Activated naive CD8-positive, alpha-beta T cell treated with anti-CD3 and anti-CD28 coated beads, Interleukin-2, amount 10 ng/mL, durations not matched to agents 7 days and 5 days (primary cell): ENCODE measurements at regions not wholly inside any gene's neighbourhood (a gene's known extent, or its start where the extent isn't known, plus 50 kb on each side); places are given as distances from the start of the nearest gene placed in this dataset.

Source experiments
- ATAC-seq: fragments of 150-1000 bp; cut with Tn5 transposase; one replicate; pipeline ENCODE4 v1.10.0; 2021; ENCODE audit warnings: low read depth, moderate library complexity
- POLR2A ChIA-PET: fragments of 350-600 bp; sonication (Branson Sonifier 250); formaldehyde crosslinking; loops from one replicate; lab custom pipeline; 2021; ENCODE audit warnings: antibody characterized with exemption; lab: Charles Lee
- DNase-seq: peaks from one replicate; pipeline ENCODE4 v3.0.0; 2021
- H3K27ac Mint-ChIP-seq: one replicate; pipeline ENCODE4 v1.8.0; 2022; ENCODE audit warnings: mild to moderate bottlenecking, mixed read lengths
- H3K27me3 Mint-ChIP-seq: one replicate; pipeline ENCODE4 v1.8.0; 2022; ENCODE audit warnings: mild to moderate bottlenecking, moderate library complexity, mixed read lengths
- H3K36me3 Mint-ChIP-seq: one replicate; pipeline ENCODE4 v1.8.0; 2021; ENCODE audit warnings: mild to moderate bottlenecking, mixed read lengths
- H3K4me1 Mint-ChIP-seq: one replicate; pipeline ENCODE4 v1.8.0; 2021; ENCODE audit warnings: mixed read lengths
- H3K4me3 Mint-ChIP-seq: one replicate; pipeline ENCODE4 v1.8.0; 2022; ENCODE audit warnings: mild to moderate bottlenecking, moderate library complexity, mixed read lengths
- H3K9me3 Mint-ChIP-seq: one replicate; pipeline ENCODE4 v1.8.0; 2021; ENCODE audit warnings: mixed read lengths

DNA sequence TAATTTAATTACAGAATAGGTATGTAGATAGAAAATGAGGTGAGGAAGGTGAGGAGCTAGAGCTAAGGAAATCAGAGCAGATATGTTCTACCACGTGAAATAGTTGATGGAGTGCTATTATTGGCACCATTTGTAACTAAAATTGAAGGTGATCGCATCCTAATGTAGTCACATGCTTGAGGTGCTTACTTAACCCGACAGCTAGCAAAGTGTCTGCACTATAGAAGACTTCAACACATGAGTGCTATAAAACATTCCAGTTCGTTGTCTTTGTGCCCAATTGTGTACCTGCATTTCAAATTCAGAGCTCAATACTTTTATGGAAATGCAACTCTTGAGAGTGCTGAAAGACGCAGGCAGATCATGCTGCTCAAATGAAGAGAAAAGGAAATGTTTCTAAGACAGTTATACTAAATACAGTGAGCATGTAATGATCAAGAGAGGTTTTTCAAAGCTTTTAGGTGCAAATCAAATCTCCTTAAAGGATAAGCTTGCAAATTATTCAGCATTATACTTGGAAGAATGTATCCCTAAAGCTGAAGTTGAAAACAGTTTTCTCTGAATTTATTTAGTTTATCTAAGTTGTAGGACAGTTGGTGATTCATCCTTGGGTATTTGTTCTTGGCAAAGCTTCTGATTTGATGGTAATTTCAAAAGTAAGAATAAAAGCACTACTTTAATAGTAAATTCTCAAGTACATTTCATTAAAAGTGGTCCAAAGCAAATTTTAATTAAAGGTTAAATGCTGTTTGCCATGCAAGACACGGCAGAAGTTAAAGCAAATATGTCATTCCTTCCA lies 223.9 kb upstream of the EPHA5 start:
- Mint-ChIP-seq H3K27ac (no peak overlapping the region), H3K4me1 (no peaks in the 10 kb centered on the region), H3K9me3 (peaks cover 5% of the 10 kb centered on the region), H3K36me3 (no peaks in the 10 kb centered on the region), H3K27me3 (no peaks in the 10 kb centered on the region), H3K4me3 (no peak overlapping the region)
- ATAC-seq (no peak), DNase-seq (no peak)
- POLR2A ChIA-PET: no interaction called here

DNA sequence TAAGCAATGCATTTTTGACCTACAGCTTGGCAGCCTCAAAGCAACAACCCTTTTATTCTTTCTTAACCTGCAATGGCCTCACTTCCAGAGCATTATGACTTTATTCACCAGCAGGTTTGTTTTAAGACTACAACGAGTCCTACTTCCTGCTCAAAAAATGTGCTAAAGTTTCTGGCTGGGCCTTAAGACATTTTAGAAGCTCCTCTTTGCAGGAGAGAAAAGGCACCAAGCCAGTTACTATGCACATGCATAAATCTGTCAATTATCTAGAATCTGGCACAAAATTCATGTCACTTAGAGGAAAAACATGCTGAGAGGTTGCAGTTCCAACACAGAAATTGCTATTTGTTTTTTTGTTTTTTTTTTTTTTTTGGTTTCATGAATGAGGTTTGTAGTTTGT lies 223.0 kb upstream of the EPHA5 start:
- no peaks in the 10 kb centered on the region for H3K36me3 Mint-ChIP-seq
- no peak for DNase-seq
- H3K4me1 Mint-ChIP-seq: no peaks in the 10 kb centered on the region
- no peaks in the 10 kb centered on the region for H3K27me3 Mint-ChIP-seq
- H3K4me3 Mint-ChIP-seq: no peak overlapping the region
- ATAC-seq: no peak
- POLR2A ChIA-PET: no interaction called here
- peaks cover 4% of the 10 kb centered on the region for H3K9me3 Mint-ChIP-seq
- no peak overlapping the region for H3K27ac Mint-ChIP-seq

DNA sequence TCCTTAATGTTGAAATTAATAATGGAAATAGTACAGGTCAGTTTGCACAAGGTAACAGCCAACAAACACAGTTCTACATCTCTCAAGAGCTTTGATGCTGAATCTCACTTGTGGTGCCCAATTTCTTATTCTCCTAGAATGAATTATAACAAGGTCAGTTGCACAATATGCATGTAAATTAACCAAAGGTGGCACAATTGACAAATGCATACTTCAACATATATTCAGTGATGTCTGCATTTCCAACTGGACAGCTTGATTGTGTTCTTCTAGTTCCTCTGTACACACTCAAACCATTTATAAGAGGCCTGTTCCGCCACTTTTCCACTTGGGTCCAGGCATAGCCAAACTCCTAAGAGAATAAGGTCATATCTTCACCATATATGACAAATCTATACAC lies 210.3 kb upstream of the EPHA5 start:
- H3K36me3 Mint-ChIP-seq: no peaks in the 10 kb centered on the region
- POLR2A ChIA-PET: no interaction called here
- H3K4me3 Mint-ChIP-seq: no peak overlapping the region

DNA sequence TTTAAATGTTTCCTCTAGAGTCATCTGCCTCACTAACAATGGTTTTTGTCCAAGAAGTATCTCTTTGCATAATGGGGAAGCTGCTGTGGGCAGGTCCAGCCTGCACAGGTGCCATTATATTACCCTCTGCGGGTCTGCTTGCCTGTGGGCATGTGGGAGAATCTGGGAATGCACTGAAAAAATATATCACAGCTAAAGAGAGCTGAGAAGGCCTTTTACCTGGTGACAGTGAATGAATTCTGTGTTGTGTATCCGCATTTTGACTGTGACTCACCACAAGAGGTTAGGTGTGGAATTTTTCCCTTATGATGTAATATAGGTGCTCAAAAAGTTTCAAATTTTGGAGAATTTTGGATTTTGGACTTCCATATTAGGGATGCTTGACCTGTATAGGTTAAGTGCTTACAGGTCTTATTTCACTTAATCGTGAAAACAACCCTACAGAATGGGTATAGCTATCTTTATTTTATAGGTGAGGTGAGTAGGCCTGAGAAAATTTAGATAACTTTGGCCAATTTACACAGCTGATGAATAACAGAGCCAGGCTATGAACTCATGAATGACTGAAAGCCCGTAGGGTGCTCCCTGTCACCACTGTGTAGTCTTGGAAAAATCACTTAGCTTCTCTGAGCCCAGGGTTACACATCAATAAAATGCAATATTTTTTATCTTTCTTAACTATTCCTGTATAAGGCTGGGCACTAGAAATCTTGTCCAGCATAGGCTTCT lies 198.0 kb upstream of the EPHA5 start:
- H3K27me3 Mint-ChIP-seq: no peaks in the 10 kb centered on the region
- H3K9me3 Mint-ChIP-seq: no peaks in the 10 kb centered on the region
- ATAC-seq (no peak), DNase-seq (no peak)
- H3K27ac Mint-ChIP-seq: no peak overlapping the region
- H3K4me3 Mint-ChIP-seq: no peak overlapping the region
- H3K4me1 Mint-ChIP-seq: no peaks in the 10 kb centered on the region
- H3K36me3 Mint-ChIP-seq: no peaks in the 10 kb centered on the region
- POLR2A ChIA-PET: no interaction called here

More for the DNA sequence above, 210.3 kb upstream of the EPHA5 start:
- Mint-ChIP-seq H3K9me3 (no peaks in the 10 kb centered on the region), H3K4me1 (no peaks in the 10 kb centered on the region), H3K27me3 (no peaks in the 10 kb centered on the region), H3K27ac (no peak overlapping the region)
- ATAC-seq (no peak), DNase-seq (no peak)

DNA sequence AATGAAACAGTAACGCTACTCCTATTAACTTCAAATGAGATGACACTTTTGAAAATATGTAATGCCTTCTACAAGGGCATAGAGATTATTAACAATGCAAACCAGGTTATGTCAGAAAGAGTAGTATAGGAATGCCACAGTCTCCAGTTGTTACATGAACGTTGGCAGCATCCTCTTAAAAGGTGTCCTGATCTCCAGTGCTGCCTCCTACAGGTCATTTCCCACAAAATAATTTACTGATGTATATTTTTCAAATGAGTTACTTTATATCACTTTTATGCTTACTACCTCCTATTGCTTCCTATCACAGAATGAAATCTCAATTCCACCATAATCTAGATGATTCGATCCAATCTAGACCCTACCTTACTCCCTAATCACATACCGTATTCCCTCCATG lies 195.2 kb upstream of the EPHA5 start:
- POLR2A ChIA-PET: no interaction called here
- H3K27ac Mint-ChIP-seq: no peak overlapping the region
- DNase-seq (no peak), ATAC-seq (no peak)
- no peaks in the 10 kb centered on the region for H3K36me3 Mint-ChIP-seq
- H3K4me3 Mint-ChIP-seq: no peak overlapping the region
- no peaks in the 10 kb centered on the region for H3K27me3 Mint-ChIP-seq
- H3K4me1 Mint-ChIP-seq: no peaks in the 10 kb centered on the region
- peaks cover 1% of the 10 kb centered on the region for H3K9me3 Mint-ChIP-seq

DNA sequence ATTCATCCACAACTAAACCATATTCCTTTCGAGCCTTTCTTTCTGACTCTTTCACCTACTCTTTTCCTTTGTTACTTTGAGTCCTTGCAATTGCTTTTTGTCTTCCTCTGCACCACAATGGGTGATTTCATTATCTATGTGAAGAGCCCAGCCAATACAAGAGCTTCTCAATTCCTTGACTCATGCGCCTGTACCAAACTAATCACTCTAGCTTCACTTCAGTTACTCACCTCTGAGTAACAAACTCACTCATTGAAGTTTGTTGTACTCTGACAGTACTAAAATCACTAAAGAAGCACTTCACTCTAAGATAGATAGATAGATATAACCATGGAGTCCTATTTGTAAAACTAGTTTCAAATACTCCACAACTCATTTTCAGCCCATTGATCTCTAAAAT lies 191.7 kb upstream of the EPHA5 start:
- Mint-ChIP-seq H3K4me1 (no peaks in the 10 kb centered on the region), H3K4me3 (no peak overlapping the region), H3K36me3 (no peaks in the 10 kb centered on the region), H3K9me3 (peaks cover 1% of the 10 kb centered on the region), H3K27ac (no peak overlapping the region), H3K27me3 (no peaks in the 10 kb centered on the region)
- ATAC-seq (no peak), DNase-seq (no peak)
- POLR2A ChIA-PET: no interaction called here

DNA sequence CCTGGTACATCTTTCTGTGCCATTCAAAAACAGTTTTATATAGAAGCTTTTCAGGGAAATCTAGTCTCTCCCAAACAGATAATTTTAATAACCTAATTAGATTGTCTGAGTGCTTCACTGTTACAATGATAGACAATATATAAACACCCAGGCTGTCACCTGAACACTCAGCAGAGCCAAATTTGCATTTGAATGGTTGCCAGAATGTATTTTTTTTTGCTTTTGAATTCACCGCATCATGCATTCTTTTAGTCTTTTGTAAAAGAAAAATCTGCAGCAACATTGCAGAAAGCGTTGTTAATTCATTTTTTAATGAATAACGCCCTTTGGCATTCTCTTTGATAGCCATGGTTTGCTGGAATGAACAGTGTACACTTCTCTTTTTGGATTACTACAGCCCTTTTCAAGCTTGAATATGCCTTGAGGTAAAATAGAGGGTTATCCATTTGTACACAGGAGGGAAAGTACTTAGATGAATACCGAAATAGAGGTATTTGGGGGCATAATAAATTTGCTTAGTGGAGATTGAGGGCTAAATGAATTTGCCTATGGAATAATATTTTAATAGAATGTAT lies 175.0 kb upstream of the EPHA5 start:
- no peak overlapping the region for H3K4me3 Mint-ChIP-seq
- no peaks in the 10 kb centered on the region for H3K4me1 Mint-ChIP-seq
- no peak for DNase-seq
- H3K27me3 Mint-ChIP-seq: no peaks in the 10 kb centered on the region
- no peak overlapping the region for H3K27ac Mint-ChIP-seq
- ATAC-seq: no peak
- POLR2A ChIA-PET: no interaction called here
- no peaks in the 10 kb centered on the region for H3K36me3 Mint-ChIP-seq
- peaks cover 2% of the 10 kb centered on the region for H3K9me3 Mint-ChIP-seq

DNA sequence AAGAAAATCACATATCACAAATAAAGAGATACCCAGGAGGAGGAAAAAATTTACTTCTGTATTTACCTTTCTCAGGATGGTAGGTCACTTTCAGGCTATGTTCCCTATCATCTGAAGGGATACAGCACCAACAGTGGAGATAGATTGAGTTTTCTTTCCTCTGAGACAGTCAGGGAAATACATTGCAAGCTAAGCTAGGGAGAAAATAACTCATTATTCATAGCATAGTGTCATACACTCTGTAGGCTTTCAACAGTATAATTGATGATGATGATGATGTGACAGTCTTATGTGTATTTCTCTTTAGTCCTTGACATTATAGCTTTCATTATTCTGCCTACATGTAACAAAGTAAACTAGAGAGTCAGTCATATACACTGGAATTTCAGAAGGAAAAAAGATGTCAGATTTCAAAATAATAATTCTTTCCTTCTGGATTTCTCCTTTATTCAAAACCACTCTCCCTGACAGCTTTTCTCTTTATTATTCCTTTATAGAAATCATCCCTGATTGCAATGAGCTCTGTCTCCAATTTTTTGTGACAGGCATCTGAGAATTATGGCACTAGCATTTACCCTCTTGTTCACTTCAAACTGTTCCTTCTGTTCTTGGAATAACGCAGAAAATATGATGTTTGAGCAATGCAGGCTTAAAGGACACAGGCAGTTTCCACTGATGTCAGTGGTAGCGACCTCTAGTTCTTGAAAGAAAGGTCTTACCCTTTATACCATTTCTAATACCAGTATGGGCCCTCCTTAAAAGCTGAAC lies 169.1 kb upstream of the EPHA5 start:
- Mint-ChIP-seq H3K27me3 (no peaks in the 10 kb centered on the region), H3K4me1 (no peaks in the 10 kb centered on the region), H3K4me3 (no peak overlapping the region), H3K36me3 (no peaks in the 10 kb centered on the region), H3K9me3 (no peaks in the 10 kb centered on the region), H3K27ac (no peak overlapping the region)
- no peak for ATAC-seq
- POLR2A ChIA-PET: no interaction called here
- no peak for DNase-seq

DNA sequence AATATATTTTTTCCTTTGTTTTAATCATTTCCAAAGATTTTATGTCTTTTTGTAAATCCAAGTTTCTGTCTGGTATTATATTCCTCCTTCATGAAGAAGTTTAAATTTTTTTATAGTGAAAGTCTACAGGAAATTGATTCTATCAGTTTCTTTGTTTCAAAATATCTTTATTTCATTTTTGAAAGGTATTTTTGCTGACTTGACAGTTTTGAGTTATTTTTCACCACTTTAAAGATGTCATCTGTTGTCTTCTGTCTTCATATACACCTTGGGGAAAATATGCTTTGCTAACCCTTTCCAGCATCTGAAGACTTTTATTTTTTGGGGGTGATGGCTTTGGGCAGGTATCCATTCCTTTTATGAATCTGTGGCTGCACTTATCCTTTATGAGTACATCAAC lies 164.4 kb upstream of the EPHA5 start:
- no peak overlapping the region for H3K27ac Mint-ChIP-seq
- H3K9me3 Mint-ChIP-seq: no peaks in the 10 kb centered on the region
- H3K36me3 Mint-ChIP-seq: no peaks in the 10 kb centered on the region
- POLR2A ChIA-PET: no interaction called here
- H3K4me1 Mint-ChIP-seq: no peaks in the 10 kb centered on the region
- DNase-seq (no peak), ATAC-seq (no peak)
- no peak overlapping the region for H3K4me3 Mint-ChIP-seq
- H3K27me3 Mint-ChIP-seq: no peaks in the 10 kb centered on the region

DNA sequence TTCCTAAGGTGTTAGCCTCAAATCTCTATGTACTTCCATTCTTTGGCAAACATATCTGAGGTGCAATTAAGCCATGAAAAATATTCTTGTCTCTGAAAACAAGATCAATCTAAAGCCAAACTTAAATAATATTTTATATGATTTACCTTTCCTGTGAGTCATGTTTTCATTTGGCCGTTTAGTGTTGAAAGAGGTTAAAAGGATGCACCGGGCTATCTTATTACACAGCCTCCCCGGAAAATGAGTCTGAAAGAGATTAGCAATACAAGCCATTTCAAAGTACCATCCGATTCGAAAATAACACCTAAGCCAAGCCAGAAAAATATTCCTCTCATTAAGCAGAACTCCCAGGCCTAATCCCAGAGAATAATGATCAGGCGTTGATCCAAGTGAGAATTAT lies 161.5 kb upstream of the EPHA5 start:
- no peaks in the 10 kb centered on the region for H3K9me3 Mint-ChIP-seq
- ATAC-seq: no peak
- POLR2A ChIA-PET: no interaction called here

DNA sequence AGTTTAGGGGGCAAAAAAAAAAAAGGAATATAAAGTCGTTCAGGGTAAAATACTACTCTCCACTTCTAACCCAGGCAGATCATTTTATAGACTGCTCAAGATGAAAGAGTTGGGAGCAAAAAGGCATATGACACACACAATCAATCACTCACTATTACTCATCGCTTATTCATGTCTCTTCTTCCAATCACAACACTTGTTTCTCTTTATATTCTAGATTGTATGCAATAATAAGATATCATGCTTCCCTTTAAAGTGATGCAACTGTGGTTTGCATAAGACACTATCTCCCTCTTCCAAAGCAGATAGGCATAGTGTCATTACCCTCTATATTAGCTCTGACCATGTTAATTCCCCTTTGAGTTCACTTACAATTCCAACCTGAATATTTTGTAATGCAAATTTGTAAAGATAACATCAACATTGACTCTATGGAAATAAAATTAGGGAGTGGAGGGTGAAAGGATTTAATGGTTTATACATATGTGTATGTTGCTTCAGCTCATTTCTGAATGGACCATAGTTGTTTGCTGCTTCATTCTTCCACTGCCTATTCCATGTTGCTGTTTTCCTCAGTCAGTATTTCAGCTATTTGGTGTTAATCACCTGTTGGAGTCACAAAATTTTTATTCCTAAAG lies 154.9 kb upstream of the EPHA5 start:
- ATAC-seq (no peak), DNase-seq (no peak)
- POLR2A ChIA-PET: no interaction called here
- no peaks in the 10 kb centered on the region for H3K4me1 Mint-ChIP-seq
- H3K4me3 Mint-ChIP-seq: no peak overlapping the region
- H3K27ac Mint-ChIP-seq: no peak overlapping the region
- no peaks in the 10 kb centered on the region for H3K36me3 Mint-ChIP-seq
- no peaks in the 10 kb centered on the region for H3K9me3 Mint-ChIP-seq
- no peaks in the 10 kb centered on the region for H3K27me3 Mint-ChIP-seq

More for the DNA sequence above, 161.5 kb upstream of the EPHA5 start:
- no peak overlapping the region for H3K27ac Mint-ChIP-seq
- H3K4me3 Mint-ChIP-seq: no peak overlapping the region
- H3K36me3 Mint-ChIP-seq: no peaks in the 10 kb centered on the region
- no peaks in the 10 kb centered on the region for H3K27me3 Mint-ChIP-seq
- DNase-seq: no peak
- H3K4me1 Mint-ChIP-seq: no peaks in the 10 kb centered on the region

DNA sequence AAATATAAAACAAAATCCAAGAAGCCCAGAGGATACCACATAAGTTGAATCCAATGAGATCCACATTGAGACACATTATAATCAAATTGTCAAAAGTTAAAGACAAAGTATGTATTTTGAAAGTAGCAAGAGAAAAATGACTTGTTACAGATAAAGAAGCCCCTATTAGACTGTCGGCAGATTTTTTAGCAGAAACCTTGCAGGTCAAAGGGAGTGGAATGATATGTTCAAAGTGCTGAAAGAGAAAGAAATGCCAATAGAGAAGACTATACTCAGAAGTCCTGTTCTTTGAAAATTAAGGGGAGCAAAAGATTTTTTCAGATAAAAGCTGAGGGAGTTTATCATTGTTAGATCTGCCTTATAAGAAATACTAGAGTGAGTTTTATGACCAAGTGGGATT lies 148.9 kb upstream of the EPHA5 start:
- DNase-seq (no peak), ATAC-seq (no peak)
- Mint-ChIP-seq H3K4me3 (no peak overlapping the region), H3K36me3 (no peaks in the 10 kb centered on the region), H3K27ac (no peak overlapping the region), H3K4me1 (no peaks in the 10 kb centered on the region), H3K9me3 (peaks cover 4% of the 10 kb centered on the region), H3K27me3 (no peaks in the 10 kb centered on the region)
- POLR2A ChIA-PET: no interaction called here

DNA sequence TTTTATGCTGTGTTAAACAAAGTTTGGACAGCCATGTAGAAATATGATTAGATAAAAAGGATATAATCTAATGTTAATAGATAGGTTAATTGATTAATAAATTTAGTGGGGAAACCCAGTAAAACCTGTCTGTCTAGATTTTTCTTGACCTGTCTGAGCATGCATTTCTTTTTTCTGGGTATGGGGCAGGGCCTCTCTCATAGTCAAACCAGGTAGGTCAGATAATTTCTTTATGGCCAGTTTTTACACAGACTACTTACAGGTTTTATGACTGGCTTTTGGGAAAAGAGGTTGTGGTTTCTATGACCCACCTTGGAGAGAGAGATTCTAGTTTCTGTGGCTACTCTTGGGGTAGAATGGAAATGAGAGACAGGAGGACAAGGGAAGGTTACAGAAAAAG lies 135.6 kb upstream of the EPHA5 start:
- Mint-ChIP-seq H3K36me3 (no peaks in the 10 kb centered on the region), H3K4me1 (no peaks in the 10 kb centered on the region), H3K27me3 (no peaks in the 10 kb centered on the region), H3K27ac (no peak overlapping the region), H3K9me3 (no peaks in the 10 kb centered on the region), H3K4me3 (no peak overlapping the region)
- DNase-seq (no peak), ATAC-seq (no peak)
- POLR2A ChIA-PET: no interaction called here
